Chondrocyte (in vitro differentiated cells): ENCODE measurements at regions not wholly inside any gene's neighbourhood (a gene's known extent, or its start where the extent isn't known, plus 50 kb on each side); places are given as distances from the start of the nearest gene placed in this dataset.

Source experiments
- DNase-seq: peaks from one replicate; pipeline ENCODE4 v3.0.0; 2021; ENCODE audit warnings: mixed read lengths, low spot score
- H3K27ac Mint-ChIP-seq: one replicate; pipeline ENCODE4 v1.8.0; 2021; ENCODE audit warnings: mild to moderate bottlenecking, moderate library complexity, mixed read lengths; ENCODE audit not compliant: unreplicated experiment
- H3K27me3 Mint-ChIP-seq: 2 replicates; pipeline ENCODE4 v1.8.0; 2021; ENCODE audit warnings: low read depth, mixed read lengths
- H3K36me3 Mint-ChIP-seq: 2 replicates; pipeline ENCODE4 v1.8.0; 2021; ENCODE audit warnings: low read depth, mixed read lengths
- H3K4me1 Mint-ChIP-seq: 2 replicates; pipeline ENCODE4 v1.8.0; 2021; ENCODE audit warnings: low read depth, mild to moderate bottlenecking, mixed read lengths
- H3K4me3 Mint-ChIP-seq: one replicate; pipeline ENCODE4 v1.8.0; 2021; ENCODE audit warnings: mild to moderate bottlenecking, moderate library complexity, mixed read lengths; ENCODE audit not compliant: unreplicated experiment
- H3K9me3 Mint-ChIP-seq: 2 replicates; pipeline ENCODE4 v1.8.0; 2021; ENCODE audit warnings: low read depth, mixed read lengths
- TF ChIP-seq, protein P1 (sequence below): fragments of 200-600 bp; sonication (generic); IDR thresholded peaks from 2 replicates; pipeline ENCODE4 v1.5.0; 2021; ENCODE audit warnings: antibody characterized with exemption, mild to moderate bottlenecking, moderate library complexity

DNA sequence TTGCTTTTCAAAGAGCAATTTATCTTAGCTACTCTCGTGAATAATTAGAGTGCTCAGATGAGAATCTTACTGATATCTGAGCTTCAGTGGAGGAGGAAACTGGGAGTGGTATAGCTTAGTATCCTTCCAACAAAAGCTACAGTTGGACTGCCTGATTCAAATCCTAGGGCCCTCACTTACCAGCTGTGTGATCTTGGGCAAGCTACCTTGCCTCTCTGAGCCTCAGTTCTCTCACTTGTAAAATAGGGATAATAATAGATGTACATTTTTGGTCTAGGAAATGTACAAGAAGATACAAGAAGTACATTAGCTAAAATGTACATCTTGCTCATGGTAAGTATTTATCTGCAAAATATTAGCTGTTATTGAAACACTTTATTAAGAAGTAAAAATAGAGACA is 502.0 kb downstream of the HAPSTR1 start:
- no peaks in the 10 kb centered on the region for H3K27me3 Mint-ChIP-seq
- DNase-seq: no peak
- peaks cover 5% of the 10 kb centered on the region for H3K9me3 Mint-ChIP-seq
- H3K36me3 Mint-ChIP-seq: no peaks in the 10 kb centered on the region
- no peaks in the 10 kb centered on the region for H3K4me1 Mint-ChIP-seq
- TF ChIP-seq, protein P1, sequence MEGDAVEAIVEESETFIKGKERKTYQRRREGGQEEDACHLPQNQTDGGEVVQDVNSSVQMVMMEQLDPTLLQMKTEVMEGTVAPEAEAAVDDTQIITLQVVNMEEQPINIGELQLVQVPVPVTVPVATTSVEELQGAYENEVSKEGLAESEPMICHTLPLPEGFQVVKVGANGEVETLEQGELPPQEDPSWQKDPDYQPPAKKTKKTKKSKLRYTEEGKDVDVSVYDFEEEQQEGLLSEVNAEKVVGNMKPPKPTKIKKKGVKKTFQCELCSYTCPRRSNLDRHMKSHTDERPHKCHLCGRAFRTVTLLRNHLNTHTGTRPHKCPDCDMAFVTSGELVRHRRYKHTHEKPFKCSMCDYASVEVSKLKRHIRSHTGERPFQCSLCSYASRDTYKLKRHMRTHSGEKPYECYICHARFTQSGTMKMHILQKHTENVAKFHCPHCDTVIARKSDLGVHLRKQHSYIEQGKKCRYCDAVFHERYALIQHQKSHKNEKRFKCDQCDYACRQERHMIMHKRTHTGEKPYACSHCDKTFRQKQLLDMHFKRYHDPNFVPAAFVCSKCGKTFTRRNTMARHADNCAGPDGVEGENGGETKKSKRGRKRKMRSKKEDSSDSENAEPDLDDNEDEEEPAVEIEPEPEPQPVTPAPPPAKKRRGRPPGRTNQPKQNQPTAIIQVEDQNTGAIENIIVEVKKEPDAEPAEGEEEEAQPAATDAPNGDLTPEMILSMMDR: no peak
- no peak overlapping the region for H3K27ac Mint-ChIP-seq
- no peak overlapping the region for H3K4me3 Mint-ChIP-seq

DNA sequence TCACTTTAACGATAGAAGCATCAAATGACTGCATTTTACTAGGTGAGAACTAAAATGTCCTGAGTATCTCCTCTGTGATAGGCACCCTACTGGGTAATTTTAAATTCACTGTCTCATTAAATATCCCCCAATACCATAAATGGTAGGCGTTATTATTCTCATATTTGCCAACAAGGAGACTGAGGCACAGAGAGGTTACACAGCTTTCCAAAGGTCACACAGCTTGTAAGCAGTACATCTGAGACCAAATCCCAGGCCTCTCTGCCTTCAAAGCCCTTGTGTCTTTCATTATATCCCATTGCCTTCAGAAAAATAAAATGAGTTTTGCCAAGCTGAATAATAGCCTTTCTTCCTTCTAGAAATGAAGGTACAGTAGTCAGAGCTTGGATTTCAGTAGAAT is 502.6 kb downstream of the HAPSTR1 start:
- Mint-ChIP-seq H3K27me3 (no peaks in the 10 kb centered on the region), H3K36me3 (no peaks in the 10 kb centered on the region)
- TF ChIP-seq, protein P1: no peak

DNA sequence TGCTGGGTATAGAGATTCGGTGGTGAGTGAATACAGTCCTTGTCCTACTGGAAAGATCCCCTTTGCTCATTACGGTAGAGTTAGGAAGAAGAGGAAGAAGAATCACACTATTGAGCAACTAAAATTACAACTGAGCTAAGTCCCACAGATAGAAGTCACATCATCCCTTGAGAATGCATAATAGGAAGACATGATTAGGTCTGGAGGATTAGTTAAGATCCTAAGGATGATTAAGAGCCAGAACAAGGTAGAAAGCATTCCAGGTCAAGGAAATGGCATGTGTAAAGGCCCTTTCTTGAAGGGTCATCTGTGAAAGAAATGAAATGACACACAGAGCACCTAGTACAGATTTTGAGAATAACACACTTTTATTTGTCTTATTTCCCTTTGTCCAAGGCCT is 503.5 kb downstream of the HAPSTR1 start:
- Mint-ChIP-seq H3K4me3 (no peak overlapping the region), H3K4me1 (no peaks in the 10 kb centered on the region), H3K36me3 (no peaks in the 10 kb centered on the region), H3K27ac (no peak overlapping the region), H3K27me3 (no peaks in the 10 kb centered on the region), H3K9me3 (peaks cover 5% of the 10 kb centered on the region)
- no peak for DNase-seq
- TF ChIP-seq, protein P1: no peak

More for the DNA sequence above, 502.6 kb downstream of the HAPSTR1 start:
- Mint-ChIP-seq H3K4me1 (no peaks in the 10 kb centered on the region), H3K9me3 (peaks cover 5% of the 10 kb centered on the region), H3K4me3 (no peak overlapping the region), H3K27ac (no peak overlapping the region)
- no peak for DNase-seq

DNA sequence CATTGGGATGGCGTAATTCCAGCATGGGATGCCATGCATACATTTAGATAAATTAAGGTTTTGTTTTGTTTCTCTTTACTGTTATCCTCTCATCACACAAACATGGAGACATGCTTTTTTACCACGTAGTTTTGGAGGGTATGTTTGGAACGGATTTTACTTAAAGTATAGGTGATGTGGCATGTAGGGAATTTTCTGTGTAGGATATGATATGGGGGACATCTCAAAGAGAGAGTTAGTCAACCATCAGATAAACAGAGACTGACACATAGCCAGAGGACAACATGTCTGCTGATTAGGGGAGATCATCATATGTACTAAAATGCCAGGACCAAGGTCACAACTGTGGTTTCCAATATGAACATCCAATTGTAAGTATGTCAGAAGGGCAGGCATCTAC is 503.9 kb downstream of the HAPSTR1 start:
- no peak for DNase-seq
- TF ChIP-seq, protein P1: no peak
- no peaks in the 10 kb centered on the region for H3K4me1 Mint-ChIP-seq
- no peak overlapping the region for H3K4me3 Mint-ChIP-seq
- peaks cover 3% of the 10 kb centered on the region for H3K9me3 Mint-ChIP-seq
- H3K36me3 Mint-ChIP-seq: no peaks in the 10 kb centered on the region
- no peaks in the 10 kb centered on the region for H3K27me3 Mint-ChIP-seq
- H3K27ac Mint-ChIP-seq: no peak overlapping the region

DNA sequence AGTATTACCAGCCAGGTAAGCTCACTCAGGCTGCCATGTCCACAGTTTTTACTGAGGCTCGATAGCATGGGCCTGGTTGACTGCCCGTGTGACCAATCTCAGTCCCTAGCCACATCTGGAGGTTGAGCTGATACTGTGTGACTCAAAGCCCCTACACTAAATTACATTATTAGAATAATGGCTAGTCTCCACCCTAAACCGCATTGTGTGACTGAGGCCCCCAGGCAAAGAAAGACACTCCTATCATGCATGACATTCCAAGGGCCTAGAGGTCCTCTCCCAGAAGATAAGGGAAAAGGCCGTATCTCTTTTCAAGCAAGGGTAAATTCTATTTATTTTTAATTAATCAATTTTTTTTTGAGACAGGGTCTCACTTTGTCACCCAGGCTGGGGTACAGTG is 505.3 kb downstream of the HAPSTR1 start:
- Mint-ChIP-seq H3K27me3 (no peaks in the 10 kb centered on the region), H3K4me3 (no peak overlapping the region), H3K36me3 (no peaks in the 10 kb centered on the region), H3K27ac (no peak overlapping the region), H3K4me1 (no peaks in the 10 kb centered on the region), H3K9me3 (no peaks in the 10 kb centered on the region)
- TF ChIP-seq, protein P1: no peak
- DNase-seq: no peak
